Heart left ventricle (tissue), 13 donors: ENCODE measurements at regions not wholly inside any gene's neighbourhood (a gene's known extent, or its start where the extent isn't known, plus 50 kb on each side); places are given as distances from the start of the nearest gene placed in this dataset.

ENCODE experiments used
- POLR2A ChIP-seq, 2 donors: fragments of 450-650 bp; IDR thresholded peaks; one replicate each; pipeline ENCODE4 v1.6.1; 2017; ENCODE audit warnings: antibody characterized with exemption in 2 of 2, mild to moderate bottlenecking in 2 of 2, moderate library complexity in 2 of 2
- TF ChIP-seq, protein P1 (sequence below), 12 donors: fragments of 200-600 bp; sonication (generic) in 4 of 12; IDR thresholded peaks; one replicate each; pipeline versions ENCODE4 v1.5.0 to v1.8.0; 2018 to 2022; ENCODE audit warnings: antibody characterized with exemption in 12 of 12, mild to moderate bottlenecking in 5 of 12
- donor health status: ischemic (EF 13 %, LVEDD 7.1; RV severe dilation, severe dysfunction).
- donor health status: DM: no; HTN: yes; CAD: no.
- donor health status: DM: no; HTN: no; CAD: no.
- donor health status: ischemic (EF 25% LVEDD 6.9; RV normal size, moderate dysfunction).
- donor health status: ischemic (EF 25% LVEDD 5.7; RV mildly dilated, moderate dysfunction).
- donor health status: ischemic (EF 35%, LVEDD 5.7; RV mildly dilated, moderate dysfunction).
- donor health status: nonischemic (EF 11% LVEDD 7.7; RV severe dilation, severe dysfunction).
- donor health status: DM: yes; HTN: yes; CAD: no.
- donor health status: PGD.
- donor health status: ischemic (EF 29% LVEDD 5.4; RV normal size, mild dysfunction).
- donor health status: nonischemic (EF 23%, LVEDD 6.1; RV moderate dilation, normal function).

DNA sequence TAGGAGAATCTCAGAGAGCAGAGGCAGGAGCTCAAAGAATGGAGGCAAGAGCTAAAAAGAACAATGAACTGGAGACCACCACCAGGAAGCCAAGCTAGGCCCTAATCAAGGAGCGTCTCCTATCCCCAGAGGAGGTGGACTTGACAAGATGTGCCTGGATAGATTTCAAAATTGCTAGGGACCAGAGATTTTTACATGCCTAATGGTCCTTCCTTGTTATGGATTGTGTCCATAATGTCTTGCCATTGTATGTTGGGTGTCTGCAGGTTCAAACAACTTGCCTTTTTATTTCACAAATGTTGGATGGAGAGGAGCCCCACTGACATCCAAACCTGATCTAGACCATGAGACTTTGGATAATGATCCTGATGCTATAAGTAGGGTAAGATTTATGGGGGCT is 88.2 kb upstream of the TP53I11 start:
- TF ChIP-seq, protein P1, sequence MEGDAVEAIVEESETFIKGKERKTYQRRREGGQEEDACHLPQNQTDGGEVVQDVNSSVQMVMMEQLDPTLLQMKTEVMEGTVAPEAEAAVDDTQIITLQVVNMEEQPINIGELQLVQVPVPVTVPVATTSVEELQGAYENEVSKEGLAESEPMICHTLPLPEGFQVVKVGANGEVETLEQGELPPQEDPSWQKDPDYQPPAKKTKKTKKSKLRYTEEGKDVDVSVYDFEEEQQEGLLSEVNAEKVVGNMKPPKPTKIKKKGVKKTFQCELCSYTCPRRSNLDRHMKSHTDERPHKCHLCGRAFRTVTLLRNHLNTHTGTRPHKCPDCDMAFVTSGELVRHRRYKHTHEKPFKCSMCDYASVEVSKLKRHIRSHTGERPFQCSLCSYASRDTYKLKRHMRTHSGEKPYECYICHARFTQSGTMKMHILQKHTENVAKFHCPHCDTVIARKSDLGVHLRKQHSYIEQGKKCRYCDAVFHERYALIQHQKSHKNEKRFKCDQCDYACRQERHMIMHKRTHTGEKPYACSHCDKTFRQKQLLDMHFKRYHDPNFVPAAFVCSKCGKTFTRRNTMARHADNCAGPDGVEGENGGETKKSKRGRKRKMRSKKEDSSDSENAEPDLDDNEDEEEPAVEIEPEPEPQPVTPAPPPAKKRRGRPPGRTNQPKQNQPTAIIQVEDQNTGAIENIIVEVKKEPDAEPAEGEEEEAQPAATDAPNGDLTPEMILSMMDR (IDR thresholded peaks at IDR 0.05): no peak
- no peak for TF ChIP-seq POLR2A (IDR thresholded peaks at IDR 0.05)
